Activated B cell treated with CpG ODN at 0.5 μM for 24 hours (primary cell): ENCODE measurements at regions not wholly inside any gene's neighbourhood (a gene's known extent, or its start where the extent isn't known, plus 50 kb on each side); places are given as distances from the start of the nearest gene placed in this dataset.
"Not testable (repeated sequence)": the region's sequence is repeated elsewhere in the genome, so short reads cannot be mapped to it uniquely, and the experiment has no call there.

ENCODE experiments used
- ATAC-seq: fragments of 200-7000 bp; cut with Tn5 transposase; one replicate; pipeline ENCODE4 v1.10.0; 2021; ENCODE audit warnings: low read depth, mild to moderate bottlenecking, moderate library complexity
- CTCF ChIA-PET: fragments of 350-600 bp; sonication (Branson Sonifier 250); formaldehyde crosslinking; loops from one replicate; lab custom pipeline; 2021; ENCODE audit warnings: antibody characterized with exemption; lab: Charles Lee
- POLR2A ChIA-PET: fragments of 350-600 bp; sonication (Branson Sonifier 250); formaldehyde crosslinking; loops from one replicate; lab custom pipeline; 2021; ENCODE audit warnings: antibody characterized with exemption; lab: Charles Lee
- DNase-seq: peaks from one replicate; pipeline ENCODE4 v3.0.0; 2022
- H3K27ac Mint-ChIP-seq: one replicate; pipeline ENCODE4 v1.8.0; 2020; ENCODE audit warnings: mixed read lengths
- H3K27me3 Mint-ChIP-seq: one replicate; pipeline ENCODE4 v1.8.0; 2021; ENCODE audit warnings: mixed read lengths
- H3K36me3 Mint-ChIP-seq: one replicate; pipeline ENCODE4 v1.8.0; 2021; ENCODE audit warnings: low read depth, mixed read lengths
- H3K4me1 Mint-ChIP-seq: one replicate; pipeline ENCODE4 v1.8.0; 2021; ENCODE audit warnings: mixed read lengths
- H3K4me3 Mint-ChIP-seq: one replicate; pipeline ENCODE4 v1.8.0; 2020; ENCODE audit warnings: mild to moderate bottlenecking, mixed read lengths
- H3K9me3 Mint-ChIP-seq: one replicate; pipeline ENCODE4 v1.8.0; 2020; ENCODE audit warnings: mixed read lengths
- intact Hi-C: fragments of 100-400 bp; cut with micrococcal nuclease; formaldehyde crosslinking; loops from one replicate; pipeline ENCODE4 v1.15.1; 2024
- TF ChIP-seq, protein P1 (sequence below): fragments of 200-600 bp; IDR thresholded peaks from one replicate; pipeline ENCODE4 v1.8.0; 2022; ENCODE audit warnings: antibody characterized with exemption, mild to moderate bottlenecking

DNA sequence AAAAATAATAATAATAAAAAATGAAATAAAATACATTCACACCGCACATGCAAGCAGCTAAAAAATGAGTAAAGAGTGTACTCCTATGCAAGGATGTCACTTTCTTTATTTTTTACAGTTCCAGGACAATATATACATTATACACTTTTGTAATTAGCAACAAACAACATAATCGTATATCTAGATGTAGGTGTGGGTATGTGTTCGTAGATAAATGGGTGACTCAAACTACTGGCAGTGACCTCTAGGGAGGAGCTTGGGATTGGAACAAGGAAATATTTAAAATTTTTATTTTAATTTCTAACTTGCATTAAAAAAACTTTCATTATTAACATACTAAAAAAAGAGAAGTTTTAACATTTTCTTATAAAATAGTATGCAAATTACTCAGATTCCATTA is 86.1 kb upstream of the MYLIP start:
- Mint-ChIP-seq H3K36me3 (no peaks in the 10 kb centered on the region), H3K4me1 (peaks cover 14% of the 10 kb centered on the region), H3K4me3 (no peak overlapping the region), H3K27me3 (no peaks in the 10 kb centered on the region), H3K27ac (no peak overlapping the region), H3K9me3 (no peaks in the 10 kb centered on the region)
- DNase-seq = no peak
- POLR2A ChIA-PET = no interaction called here
- ATAC-seq = no peak
- CTCF ChIA-PET = no interaction called here
- TF ChIP-seq, protein P1, sequence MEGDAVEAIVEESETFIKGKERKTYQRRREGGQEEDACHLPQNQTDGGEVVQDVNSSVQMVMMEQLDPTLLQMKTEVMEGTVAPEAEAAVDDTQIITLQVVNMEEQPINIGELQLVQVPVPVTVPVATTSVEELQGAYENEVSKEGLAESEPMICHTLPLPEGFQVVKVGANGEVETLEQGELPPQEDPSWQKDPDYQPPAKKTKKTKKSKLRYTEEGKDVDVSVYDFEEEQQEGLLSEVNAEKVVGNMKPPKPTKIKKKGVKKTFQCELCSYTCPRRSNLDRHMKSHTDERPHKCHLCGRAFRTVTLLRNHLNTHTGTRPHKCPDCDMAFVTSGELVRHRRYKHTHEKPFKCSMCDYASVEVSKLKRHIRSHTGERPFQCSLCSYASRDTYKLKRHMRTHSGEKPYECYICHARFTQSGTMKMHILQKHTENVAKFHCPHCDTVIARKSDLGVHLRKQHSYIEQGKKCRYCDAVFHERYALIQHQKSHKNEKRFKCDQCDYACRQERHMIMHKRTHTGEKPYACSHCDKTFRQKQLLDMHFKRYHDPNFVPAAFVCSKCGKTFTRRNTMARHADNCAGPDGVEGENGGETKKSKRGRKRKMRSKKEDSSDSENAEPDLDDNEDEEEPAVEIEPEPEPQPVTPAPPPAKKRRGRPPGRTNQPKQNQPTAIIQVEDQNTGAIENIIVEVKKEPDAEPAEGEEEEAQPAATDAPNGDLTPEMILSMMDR = no peak
- intact Hi-C loops = no loop called here

DNA sequence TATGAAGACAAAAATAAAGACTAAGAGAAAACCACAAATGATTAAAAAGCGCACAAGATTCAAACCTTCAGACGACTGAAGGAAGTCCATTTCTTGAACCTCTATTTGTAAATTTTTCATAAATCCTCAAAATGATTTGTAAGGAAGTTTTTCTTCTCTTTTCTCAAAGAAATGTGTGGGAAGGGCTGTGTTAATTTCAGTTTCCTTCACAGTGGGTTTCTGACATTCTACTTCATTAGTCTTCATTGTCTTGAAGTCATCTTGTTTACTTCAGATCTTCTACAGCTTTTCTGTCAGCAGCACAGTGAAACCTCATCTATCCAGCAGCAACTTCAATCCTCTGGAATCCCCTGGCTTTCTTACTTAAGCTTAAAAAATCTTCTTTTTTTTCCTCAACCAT is 87.6 kb upstream of the MYLIP start:
- no peaks in the 10 kb centered on the region for H3K36me3 Mint-ChIP-seq
- DNase-seq = no peak
- ATAC-seq = no peak
- intact Hi-C loops = no loop called here
- no peak overlapping the region for H3K27ac Mint-ChIP-seq
- H3K4me1 Mint-ChIP-seq = peaks cover 14% of the 10 kb centered on the region
- no peaks in the 10 kb centered on the region for H3K9me3 Mint-ChIP-seq
- TF ChIP-seq, protein P1 = no peak
- no peaks in the 10 kb centered on the region for H3K27me3 Mint-ChIP-seq
- no peak overlapping the region for H3K4me3 Mint-ChIP-seq
- POLR2A ChIA-PET = no interaction called here
- CTCF ChIA-PET = no interaction called here

DNA sequence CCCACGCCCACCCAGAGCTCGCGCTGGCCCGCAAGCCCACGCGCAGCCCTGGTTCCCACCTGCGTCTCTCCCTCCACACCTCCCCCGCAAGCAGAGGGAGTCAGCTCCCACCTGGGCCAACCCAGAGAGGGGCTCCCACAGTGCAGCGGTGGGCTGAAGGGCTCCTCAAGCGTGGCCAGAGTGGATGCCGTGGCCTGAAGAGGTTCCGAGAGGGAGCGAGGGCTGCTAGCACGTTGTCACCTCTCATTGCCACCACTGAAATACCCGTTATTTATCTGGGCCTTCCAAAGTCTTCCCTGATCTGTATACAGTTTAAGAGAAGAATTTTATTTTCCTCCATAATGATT is 88.3 kb upstream of the MYLIP start:
- DNase-seq (no peak), ATAC-seq (no peak)
- ChIA-PET POLR2A (no interaction called here), CTCF (no interaction called here)
- no peaks in the 10 kb centered on the region for H3K27me3 Mint-ChIP-seq
- H3K4me1 Mint-ChIP-seq = peaks cover 14% of the 10 kb centered on the region
- intact Hi-C loops = no loop called here
- TF ChIP-seq, protein P1 = no peak
- no peak overlapping the region for H3K4me3 Mint-ChIP-seq
- no peak overlapping the region for H3K27ac Mint-ChIP-seq
- H3K36me3 Mint-ChIP-seq = no peaks in the 10 kb centered on the region
- H3K9me3 Mint-ChIP-seq = no peaks in the 10 kb centered on the region

DNA sequence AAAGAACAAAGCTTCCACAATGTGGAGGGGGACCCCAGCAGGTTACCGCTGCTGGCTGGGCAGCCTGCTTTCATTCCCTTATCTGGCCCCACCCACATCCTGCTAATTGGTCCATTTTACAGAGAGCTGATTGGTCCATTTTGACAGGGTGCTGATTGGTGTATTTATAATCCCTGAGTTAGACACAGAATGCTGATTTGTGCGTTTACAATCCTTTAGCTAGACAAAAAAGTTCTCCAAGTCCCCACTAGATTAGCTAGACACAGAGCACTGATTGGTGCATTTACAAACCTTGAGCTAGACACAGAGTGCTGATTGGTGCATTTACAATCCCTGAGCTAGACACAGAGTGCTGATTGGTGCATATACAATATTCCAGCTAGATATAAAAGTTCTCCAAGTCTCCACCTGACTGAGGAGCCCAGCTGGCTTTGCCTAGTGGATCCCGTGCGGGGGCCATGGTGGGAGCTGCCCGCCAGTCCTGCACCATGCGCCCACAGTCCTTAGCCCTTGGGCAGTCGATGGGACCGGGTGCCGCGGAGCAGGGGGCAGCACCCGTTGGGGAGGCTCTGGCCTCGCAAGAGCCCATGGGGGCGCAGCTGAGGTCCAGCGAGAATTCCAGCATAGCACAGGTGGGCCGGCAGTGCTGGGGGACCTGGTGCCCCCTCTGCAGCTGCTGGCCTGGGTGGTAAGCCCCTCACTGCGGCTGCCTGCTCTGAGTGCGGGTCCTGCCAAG is 88.8 kb upstream of the MYLIP start:
- H3K27ac Mint-ChIP-seq, intact Hi-C loops: not testable (repeated sequence)

DNA sequence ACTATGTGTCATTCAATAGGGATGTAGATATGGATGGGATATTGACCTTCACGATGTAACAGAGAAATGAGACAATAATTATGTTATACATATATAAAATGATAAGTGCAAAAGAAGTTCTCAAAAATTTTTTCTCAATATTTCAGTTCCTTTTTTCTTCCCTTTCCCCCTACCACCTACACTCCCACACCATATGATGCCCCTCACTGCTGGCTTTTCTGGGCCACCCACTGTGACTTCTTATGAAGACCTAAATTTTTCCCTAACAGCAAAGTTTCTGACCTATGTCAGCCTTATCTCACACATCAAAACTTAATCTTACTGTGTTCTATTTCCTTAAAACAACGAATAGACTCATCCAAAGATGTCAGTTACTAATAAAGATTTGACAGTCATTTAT is 89.9 kb upstream of the MYLIP start:
- Mint-ChIP-seq H3K27me3 (no peaks in the 10 kb centered on the region), H3K36me3 (no peaks in the 10 kb centered on the region), H3K9me3 (no peaks in the 10 kb centered on the region), H3K4me1 (peaks cover 14% of the 10 kb centered on the region), H3K4me3 (no peak overlapping the region), H3K27ac (no peak overlapping the region)
- intact Hi-C loops = no loop called here
- ATAC-seq = no peak
- DNase-seq = no peak
- ChIA-PET CTCF (no interaction called here), POLR2A (no interaction called here)
- TF ChIP-seq, protein P1 = no peak

More for the DNA sequence above, 88.8 kb upstream of the MYLIP start:
- H3K9me3 Mint-ChIP-seq, H3K36me3 Mint-ChIP-seq, POLR2A ChIA-PET, H3K4me3 Mint-ChIP-seq, DNase-seq, CTCF ChIA-PET, ATAC-seq, H3K27me3 Mint-ChIP-seq: not testable (repeated sequence)
- H3K4me1 Mint-ChIP-seq = peaks cover 14% of the 10 kb centered on the region
